ENCODE measurements at regions not wholly inside any gene's neighbourhood (a gene's known extent, or its start where the extent isn't known, plus 50 kb on each side); places are given as distances from the start of the nearest gene placed in this dataset.

DNA sequence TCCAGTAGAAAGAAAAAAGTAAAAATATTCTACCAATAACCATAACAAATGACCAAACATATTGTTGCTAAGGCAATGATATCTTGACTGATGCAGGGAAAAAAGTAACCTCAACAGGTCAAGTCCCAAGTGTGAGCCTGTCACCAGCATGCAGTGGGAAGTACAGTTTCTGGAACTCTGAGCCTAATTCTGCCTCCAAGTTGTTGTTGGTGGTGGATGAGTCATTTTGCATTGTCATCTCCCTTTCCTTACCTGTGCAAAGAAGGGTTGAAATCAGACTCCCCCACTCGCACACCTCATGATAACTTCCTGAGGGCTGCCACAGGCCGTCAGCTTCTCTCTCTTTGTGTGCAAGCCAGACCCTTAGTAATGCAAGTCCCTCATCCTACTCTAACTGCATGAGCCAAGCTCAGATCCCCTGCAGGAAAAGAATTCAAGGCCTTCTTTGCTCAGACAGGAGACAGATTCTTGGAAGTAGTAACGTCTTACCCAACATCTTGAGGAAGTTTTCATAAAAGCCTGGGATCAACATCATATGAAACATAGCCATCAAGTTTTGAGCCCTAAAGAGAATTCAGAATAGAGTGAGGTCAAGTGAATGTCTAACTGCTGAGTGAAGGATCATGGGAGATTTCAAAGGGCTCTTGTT lies 207.6 kb upstream of the FOXA2 start:
- WGBS (ENCODE audit: insufficient coverage, low coverage, missing lambda C conversion rate), result 0% methylated on average over 3 of the region's 3 CpGs
- Histone ChIP-seq H3K79me2 (ENCODE audit: control insufficient read depth, insufficient read depth, low read length) (no peaks in the 10 kb centered on the region), H3K4me1 (replicated peaks in 1 of 2; ENCODE audit: control insufficient read depth in 2 of 2, insufficient read depth in 2 of 2, low read length in 2 of 2) (no peaks in the 10 kb centered on the region), H4K20me1 (replicated peaks; ENCODE audit: control insufficient read depth, insufficient read depth, low read length) (no peaks in the 10 kb centered on the region), H2AFZ (ENCODE audit: low read depth, low read length) (no peak overlapping the region), H3K9me3 (replicated peaks; ENCODE audit: control insufficient read depth, insufficient read depth, low read depth, low read length) (no peaks in the 10 kb centered on the region), H3K9ac (ENCODE audit: insufficient read depth in 1 of 2, low read depth in 2 of 2, low read length in 2 of 2) (no peak overlapping the region), H3K27me3 (ENCODE audit: control insufficient read depth in 2 of 2, insufficient read depth in 2 of 2, low read length in 2 of 2) (peaks cover 0 to 12% of the 10 kb centered on the region in 2 experiments; a peak in 1 of 5 replicates), H3K4me3 (no peak overlapping the region), H3K4me2 (ENCODE audit: insufficient read depth, low read length) (no peak overlapping the region), H3K36me3 (ENCODE audit: control insufficient read depth, insufficient read depth, low read length) (no peaks in the 10 kb centered on the region), H3K9me1 (ENCODE audit: control insufficient read depth, insufficient read depth, low read length) (no peaks in the 10 kb centered on the region), H3K27ac (ENCODE audit: extremely low read depth, low read depth, low read length) (no peak overlapping the region)
- intact Hi-C loops (cut with micrococcal nuclease) (no loop called here), in situ Hi-C loops (cut with MboI) (no loop called here)
- ATAC-seq (no peak), FAIRE-seq (no peak), DNase-seq (ENCODE audit: extremely low read depth in 1 of 4, low spot score in 3 of 4) (no peak)
- no TSS peak for BruUV-seq (replicated peaks)
- ChIA-PET POLR2A (no interaction called here), CTCF (ENCODE audit: low intra/inter-chr PET ratio) (no interaction called here)
- TF ChIP-seq TCF3 (CRISPR knock-in tag; IDR thresholded peaks at IDR 0.05), result peak; percentile 16; the same call in 1 of the 2 replicates
- no peak for TF ChIP-seq DNMT1 (IDR thresholded peaks at IDR 0.05)
- TF ChIP-seq MAFG (tag; conservative IDR thresholded peaks at IDR 0.05), result peak; percentile 42
- TF ChIP-seq FOSL1 (tag; conservative IDR thresholded peaks at IDR 0.05), result peak; percentile 65
- no peak for TF ChIP-seq POLR3A (IDR thresholded peaks at IDR 0.05; ENCODE audit: borderline replicate concordance, extremely low read depth, insufficient read depth, insufficient read length)
- TF ChIP-seq JUND (IDR thresholded peaks at IDR 0.05; ENCODE audit: borderline replicate concordance, low read depth, low read length), result no peak
- peak; percentile 20; the same call in 1 of the 3 replicates for TF ChIP-seq JUND (tag; IDR thresholded peaks at IDR 0.05; ENCODE audit: borderline replicate concordance, low read depth, low read length)
- 0 out of 2 replicates have a peak, but pooled peaks have one; percentile 2 for TF ChIP-seq ZNF316 (IDR thresholded peaks at IDR 0.05)
- TF ChIP-seq NFE2 (IDR thresholded peaks at IDR 0.05; ENCODE audit: low read depth), result 0 out of 2 replicates have a peak, but pooled peaks have one; percentile 25

Data from K562 (cell line).